Fibroblast of skin of right quadriceps (primary cell): ENCODE measurements at regions not wholly inside any gene's neighbourhood (a gene's known extent, or its start where the extent isn't known, plus 50 kb on each side); places are given as distances from the start of the nearest gene placed in this dataset.
"Not testable (repeated sequence)": the region's sequence is repeated elsewhere in the genome, so short reads cannot be mapped to it uniquely, and the experiment has no call there.

Experiments
- DNase-seq: peaks from one replicate; pipeline ENCODE4 v3.0.0-alpha.2; 2013

- DNase-seq, result no peak
These were observed 1137.1 kb downstream of the OLFM4 start for GRCh38 chr13:54165581-54166215.

GRCh38 chr13:54173996-54174395 is 1145.4 kb downstream of the OLFM4 start:
- DNase-seq, result no peak

- no peak for DNase-seq
These were observed 1146.9 kb downstream of the OLFM4 start for GRCh38 chr13:54175466-54175865.

- no peak for DNase-seq
These were observed 1148.9 kb downstream of the OLFM4 start for GRCh38 chr13:54177466-54177865.

- DNase-seq, result no peak
These were observed 1154.6 kb downstream of the OLFM4 start for GRCh38 chr13:54183166-54183565.

- DNase-seq, result no peak
These were observed 1155.1 kb downstream of the OLFM4 start for GRCh38 chr13:54183728-54184127.

- DNase-seq, result no peak
These were observed 1156.0 kb downstream of the OLFM4 start for GRCh38 chr13:54184576-54184975.

- DNase-seq, result no peak
These were observed 1156.5 kb downstream of the OLFM4 start for GRCh38 chr13:54185101-54185500.

- DNase-seq, result no peak
These were observed 1157.2 kb downstream of the OLFM4 start for GRCh38 chr13:54185785-54186184.

- DNase-seq, result no peak
These were observed 1158.8 kb downstream of the OLFM4 start for GRCh38 chr13:54187461-54187860.

GRCh38 chr13:54194233-54195024 is 1165.8 kb downstream of the OLFM4 start:
- no peak for DNase-seq

- no peak for DNase-seq
These were observed 1168.1 kb downstream of the OLFM4 start for GRCh38 chr13:54196684-54197083.

GRCh38 chr13:54198911-54199310 is 1170.3 kb downstream of the OLFM4 start:
- DNase-seq, result no peak

GRCh38 chr13:54206626-54207025 is 1178.0 kb downstream of the OLFM4 start:
- DNase-seq, result no peak

GRCh38 chr13:54210397-54211049 is 1181.9 kb downstream of the OLFM4 start:
- no peak for DNase-seq

GRCh38 chr13:54216221-54216620 is 1187.6 kb downstream of the OLFM4 start:
- DNase-seq, result no peak

- DNase-seq, result no peak
These were observed 1198.3 kb downstream of the OLFM4 start for GRCh38 chr13:54226876-54227275.

GRCh38 chr13:54232700-54233099 is 1204.1 kb downstream of the OLFM4 start:
- no peak for DNase-seq

- DNase-seq, result no peak
These were observed 1206.0 kb downstream of the OLFM4 start for GRCh38 chr13:54234607-54235006.

GRCh38 chr13:54241719-54242118 is 1213.1 kb downstream of the OLFM4 start:
- no peak for DNase-seq

GRCh38 chr13:54248306-54248705 is 1219.7 kb downstream of the OLFM4 start:
- DNase-seq, result no peak

- DNase-seq, result no peak
These were observed 1233.2 kb downstream of the OLFM4 start for GRCh38 chr13:54261856-54262255.

- DNase-seq, result no peak
These were observed 1235.3 kb downstream of the OLFM4 start for GRCh38 chr13:54263868-54264267.

- not testable (repeated sequence) for DNase-seq
These were observed 1238.6 kb downstream of the OLFM4 start for GRCh38 chr13:54267253-54267668.
